Memory B cell (primary cell): ENCODE measurements at regions not wholly inside any gene's neighbourhood (a gene's known extent, or its start where the extent isn't known, plus 50 kb on each side); places are given as distances from the start of the nearest gene placed in this dataset.

Experiments used
- ATAC-seq: fragments of 150-1000 bp; cut with Tn5 transposase; 2 replicates; pipeline ENCODE4 v1.10.0; 2021; ENCODE audit warnings: low read depth, mild to moderate bottlenecking, moderate library complexity
- DNase-seq, 2 donors: peaks; one replicate each; pipeline ENCODE4 v3.0.0; 2022; ENCODE audit warnings: low spot score in 2 of 2
- H3K27ac Mint-ChIP-seq: one replicate; pipeline ENCODE4 v1.8.0; 2022; ENCODE audit warnings: mild to moderate bottlenecking, moderate library complexity, mixed read lengths
- H3K27me3 Mint-ChIP-seq: one replicate; pipeline ENCODE4 v1.8.0; 2022; ENCODE audit warnings: mixed read lengths
- H3K36me3 Mint-ChIP-seq: one replicate; pipeline ENCODE4 v1.8.0; 2022; ENCODE audit warnings: mild to moderate bottlenecking, mixed read lengths
- H3K4me1 Mint-ChIP-seq: one replicate; pipeline ENCODE4 v1.8.0; 2022; ENCODE audit warnings: mixed read lengths
- H3K4me3 Mint-ChIP-seq: one replicate; pipeline ENCODE4 v1.8.0; 2022; ENCODE audit warnings: mild to moderate bottlenecking, moderate library complexity, mixed read lengths
- H3K9me3 Mint-ChIP-seq: one replicate; pipeline ENCODE4 v1.8.0; 2022; ENCODE audit warnings: mixed read lengths

DNA sequence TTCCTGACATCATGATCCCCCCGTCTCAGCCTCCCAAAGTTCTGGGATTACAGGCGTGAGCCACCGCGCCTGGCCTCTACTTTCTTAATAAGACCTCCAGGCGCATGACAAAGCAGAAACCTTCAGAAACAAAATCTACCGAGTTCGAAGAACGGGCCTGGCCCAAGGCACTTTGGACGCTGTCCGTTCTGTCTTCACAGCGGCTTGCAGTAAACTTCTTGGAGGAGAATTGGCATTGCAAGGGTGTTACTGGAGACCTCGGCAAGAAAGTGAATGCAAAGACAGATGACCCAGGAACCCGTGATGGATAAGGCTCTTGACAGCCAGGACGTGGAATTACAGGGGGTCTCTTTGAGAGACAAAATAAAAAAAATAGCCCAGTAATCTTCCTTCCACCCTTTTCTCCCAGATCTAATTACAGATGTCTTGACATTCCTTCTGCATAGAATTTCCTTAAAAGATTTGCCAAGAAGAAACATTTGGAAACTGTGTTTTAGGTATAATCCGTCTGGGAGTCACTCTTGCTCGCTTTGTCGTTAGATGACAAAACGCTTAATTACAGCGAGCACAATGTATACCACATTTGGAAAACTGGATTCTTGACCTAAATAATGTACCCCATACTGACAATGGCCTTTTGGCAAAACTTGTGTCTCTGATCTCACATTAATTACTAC lies 83.2 kb upstream of the TBX3 start:
- ATAC-seq, result no peak
- Mint-ChIP-seq H3K4me1 (no peaks in the 10 kb centered on the region), H3K27ac (no peak overlapping the region), H3K9me3 (peaks cover 2% of the 10 kb centered on the region), H3K27me3 (peaks cover 2% of the 10 kb centered on the region), H3K4me3 (no peak overlapping the region), H3K36me3 (no peaks in the 10 kb centered on the region)
- DNase-seq, result no peak

DNA sequence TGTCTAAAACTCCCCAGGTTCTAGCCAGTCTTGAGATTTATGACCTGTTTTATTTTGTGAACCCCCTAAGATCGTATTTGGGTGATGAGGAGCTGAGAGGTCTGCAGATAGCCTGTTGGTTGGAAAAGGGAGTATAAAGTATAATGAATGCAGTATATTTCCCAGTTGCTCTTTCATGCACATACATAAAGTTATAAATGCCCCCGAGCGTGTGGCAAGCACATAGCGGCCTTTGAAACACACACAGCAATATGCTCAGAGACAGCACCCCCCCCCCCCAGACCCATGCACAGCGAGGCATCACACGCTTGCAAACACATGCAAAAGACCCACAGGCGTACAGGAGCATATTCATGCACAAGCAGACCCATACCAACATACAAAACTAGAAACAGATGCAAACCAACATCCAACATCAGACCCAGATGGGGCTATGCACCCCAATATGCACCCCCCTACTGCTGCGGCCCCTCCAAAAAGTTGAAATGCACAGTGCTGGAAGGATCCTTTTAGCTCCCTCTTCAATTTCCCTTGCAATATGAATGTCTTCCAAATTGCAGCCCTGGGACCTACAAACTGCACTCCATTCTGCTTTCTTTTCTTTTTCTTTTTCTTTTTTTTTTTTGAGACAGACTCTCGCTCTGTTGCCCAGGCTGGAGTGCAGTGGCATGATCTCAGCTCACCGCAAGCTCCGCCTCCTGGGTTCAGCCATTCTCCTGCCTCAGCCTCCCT lies 82.2 kb upstream of the TBX3 start:
- ATAC-seq (no peak), DNase-seq (no peak)
- H3K27ac Mint-ChIP-seq, result no peak overlapping the region
- peaks cover 2% of the 10 kb centered on the region for H3K9me3 Mint-ChIP-seq
- peaks cover 2% of the 10 kb centered on the region for H3K27me3 Mint-ChIP-seq
- H3K4me3 Mint-ChIP-seq, result no peak overlapping the region
- H3K36me3 Mint-ChIP-seq, result no peaks in the 10 kb centered on the region
- H3K4me1 Mint-ChIP-seq, result no peaks in the 10 kb centered on the region

DNA sequence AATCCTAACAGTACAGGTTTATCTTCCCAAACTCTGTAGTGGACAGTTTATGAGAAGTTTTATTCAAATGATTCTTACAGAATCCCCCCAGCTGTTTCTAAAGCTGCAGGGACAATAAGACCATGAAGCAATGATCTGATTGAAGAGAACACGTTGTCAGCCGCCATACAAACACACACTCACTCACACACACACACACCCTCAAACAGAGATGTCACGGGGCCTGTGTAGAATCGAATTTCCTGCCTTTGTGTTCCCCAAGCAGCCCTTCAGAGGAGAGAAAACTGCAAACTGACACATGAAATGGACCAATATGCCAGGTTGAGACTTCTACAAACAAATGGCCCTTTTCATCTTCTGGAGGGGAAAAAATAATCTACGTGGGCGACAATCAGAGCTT lies 80.5 kb upstream of the TBX3 start:
- H3K27me3 Mint-ChIP-seq, result peaks cover 2% of the 10 kb centered on the region
- peaks cover 2% of the 10 kb centered on the region for H3K9me3 Mint-ChIP-seq
- H3K4me1 Mint-ChIP-seq, result no peaks in the 10 kb centered on the region
- no peak for DNase-seq
- H3K4me3 Mint-ChIP-seq, result no peak overlapping the region
- no peaks in the 10 kb centered on the region for H3K36me3 Mint-ChIP-seq
- no peak overlapping the region for H3K27ac Mint-ChIP-seq
- no peak for ATAC-seq

DNA sequence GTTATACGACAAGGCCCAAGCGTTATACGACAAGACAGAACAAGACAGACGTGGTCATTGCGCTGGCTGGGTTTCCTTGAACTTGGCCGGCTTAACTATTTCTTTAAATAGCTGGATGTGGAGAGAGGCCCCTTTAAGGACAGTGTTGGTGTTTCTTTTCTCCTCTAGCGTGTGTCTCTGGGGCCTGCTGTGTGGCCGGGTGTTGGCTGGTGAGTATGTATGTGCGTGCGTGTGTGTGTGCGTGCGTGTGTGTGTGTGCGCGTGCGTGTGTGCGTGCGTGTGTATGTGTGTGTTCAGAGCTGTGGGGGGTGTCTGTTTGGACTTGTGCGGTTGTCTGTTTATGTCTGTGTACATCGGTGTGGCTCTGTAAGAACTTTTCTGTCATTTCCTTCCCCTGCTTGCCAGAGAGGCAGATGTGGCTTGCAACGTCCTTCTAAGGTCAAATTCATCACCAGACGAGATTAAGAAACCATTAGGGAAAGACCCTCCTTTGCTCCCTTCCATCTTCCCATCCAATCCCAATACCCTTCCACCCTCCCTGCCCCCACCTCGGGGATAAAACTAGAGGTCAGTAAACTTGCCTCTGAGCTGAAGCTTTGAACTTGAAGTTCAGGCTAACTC lies 78.6 kb upstream of the TBX3 start:
- Mint-ChIP-seq H3K4me1 (no peaks in the 10 kb centered on the region), H3K9me3 (no peaks in the 10 kb centered on the region), H3K27ac (no peak overlapping the region), H3K4me3 (no peak overlapping the region), H3K27me3 (peaks cover 2% of the 10 kb centered on the region), H3K36me3 (no peaks in the 10 kb centered on the region)
- no peak for ATAC-seq
- no peak for DNase-seq

DNA sequence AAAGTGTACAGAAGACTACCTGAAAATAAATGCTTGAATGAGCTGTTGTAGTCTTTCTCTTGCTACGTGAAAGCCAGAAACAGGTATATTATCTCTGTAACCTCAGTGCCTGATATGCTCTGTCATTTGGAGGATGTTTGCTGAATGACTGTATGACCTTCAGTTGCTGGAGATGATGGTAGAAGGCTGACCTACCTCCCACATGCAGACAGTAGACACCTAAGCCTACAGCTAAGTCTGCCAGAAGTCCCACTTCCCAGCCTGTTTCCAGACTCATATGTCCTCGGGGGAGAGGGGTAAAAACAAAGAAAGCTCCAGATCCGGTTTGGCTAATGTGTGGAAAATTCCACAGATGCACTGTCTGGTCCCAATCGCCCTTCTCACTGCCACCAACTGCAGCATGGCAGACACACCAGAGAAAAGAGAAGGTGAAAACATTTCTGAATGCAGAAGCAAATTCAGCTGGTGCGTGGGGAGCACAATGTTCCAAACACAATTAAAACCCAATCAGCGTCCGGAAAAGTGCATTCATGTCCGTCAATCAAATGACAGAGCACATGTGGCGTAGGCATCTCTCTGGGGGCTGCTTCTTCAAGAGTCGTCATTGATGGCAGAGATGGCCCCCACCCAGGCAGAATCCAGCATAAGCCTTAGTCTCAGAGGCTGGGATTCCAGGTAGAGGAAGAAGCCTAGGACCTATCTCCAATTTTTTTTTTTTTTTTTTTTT lies 76.3 kb upstream of the TBX3 start:
- no peak for ATAC-seq

DNA sequence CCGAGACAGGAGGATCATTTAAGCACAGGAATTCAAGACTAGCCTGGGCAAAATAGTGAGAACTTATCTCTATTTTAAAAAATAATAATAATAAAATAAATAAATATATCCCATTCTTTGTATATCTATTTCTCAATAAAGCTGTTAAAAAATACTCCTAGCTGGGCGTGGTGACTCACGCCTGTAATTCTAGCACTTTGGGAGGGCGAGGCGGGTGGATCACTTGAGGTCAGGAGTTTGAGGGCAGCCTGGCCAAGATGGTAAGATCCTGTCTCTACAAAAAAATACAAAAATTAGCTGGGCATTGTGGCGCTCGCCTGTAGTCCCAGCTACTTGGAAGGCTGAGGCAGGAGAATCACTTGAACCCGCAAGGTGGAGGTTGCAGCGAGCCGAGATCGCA lies 75.7 kb upstream of the TBX3 start:
- Mint-ChIP-seq H3K27me3 (peaks cover 2% of the 10 kb centered on the region), H3K4me3 (no peak overlapping the region), H3K4me1 (no peaks in the 10 kb centered on the region), H3K27ac (no peak overlapping the region), H3K36me3 (no peaks in the 10 kb centered on the region), H3K9me3 (no peaks in the 10 kb centered on the region)
- ATAC-seq (no peak), DNase-seq (no peak)

More for the DNA sequence above, 76.3 kb upstream of the TBX3 start:
- H3K4me1 Mint-ChIP-seq, result no peaks in the 10 kb centered on the region
- no peak overlapping the region for H3K27ac Mint-ChIP-seq
- no peaks in the 10 kb centered on the region for H3K36me3 Mint-ChIP-seq
- peaks cover 2% of the 10 kb centered on the region for H3K27me3 Mint-ChIP-seq
- no peak for DNase-seq
- no peaks in the 10 kb centered on the region for H3K9me3 Mint-ChIP-seq
- no peak overlapping the region for H3K4me3 Mint-ChIP-seq

DNA sequence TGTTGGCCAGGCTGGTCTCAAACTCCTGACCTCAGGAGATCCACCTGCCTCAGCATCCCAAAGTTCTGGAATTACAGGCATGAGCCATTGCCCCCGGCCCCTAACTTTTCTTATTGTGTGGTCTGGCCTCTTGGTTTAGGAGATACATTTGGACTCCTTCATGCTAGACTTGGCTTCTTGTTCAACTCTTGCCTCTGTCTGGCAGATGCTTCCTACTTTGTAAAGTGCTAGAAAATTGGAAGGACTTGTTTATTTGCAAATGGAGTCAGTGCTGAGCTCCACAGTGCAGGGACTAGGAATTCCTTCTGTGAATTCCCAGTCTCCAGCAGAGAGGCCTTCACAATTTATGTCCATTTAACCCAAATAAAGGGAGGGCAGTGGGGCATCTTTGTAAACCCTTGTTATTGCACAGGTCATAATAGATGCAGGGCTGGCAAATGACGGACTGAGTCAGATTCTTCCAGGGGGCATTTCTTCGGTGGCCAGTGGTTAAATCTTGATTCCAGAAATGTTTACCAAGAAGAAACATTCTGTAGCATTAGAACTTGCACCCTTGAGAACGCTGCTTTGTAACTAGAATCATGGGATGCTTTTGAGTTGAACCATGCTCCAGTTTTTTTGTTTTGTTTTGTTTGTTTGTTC lies 73.8 kb upstream of the TBX3 start:
- H3K36me3 Mint-ChIP-seq, result no peaks in the 10 kb centered on the region
- peaks cover 2% of the 10 kb centered on the region for H3K27me3 Mint-ChIP-seq
- H3K9me3 Mint-ChIP-seq, result no peaks in the 10 kb centered on the region
- no peak for DNase-seq
- H3K4me3 Mint-ChIP-seq, result no peak overlapping the region
- no peak for ATAC-seq
- no peak overlapping the region for H3K27ac Mint-ChIP-seq
- H3K4me1 Mint-ChIP-seq, result no peaks in the 10 kb centered on the region

DNA sequence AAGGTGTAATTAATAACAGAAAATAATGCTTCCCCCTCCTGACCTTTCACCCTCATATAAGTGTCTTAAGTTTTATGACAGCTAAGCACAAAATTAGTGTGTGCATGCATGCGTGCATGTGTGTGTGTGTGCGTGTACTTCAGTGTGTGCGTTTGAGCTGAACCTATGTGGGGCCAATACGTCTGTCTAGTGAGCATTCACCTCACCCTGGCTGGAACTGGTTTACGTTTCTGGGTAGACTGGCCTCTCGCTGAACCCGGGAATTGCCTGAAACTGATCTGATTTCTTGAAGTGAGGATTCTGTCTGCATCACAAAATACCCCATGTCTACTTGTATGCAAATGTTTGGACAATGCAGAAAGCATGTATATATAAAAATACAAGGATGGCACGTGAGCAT lies 68.2 kb upstream of the TBX3 start:
- Mint-ChIP-seq H3K9me3 (peaks cover 3% of the 10 kb centered on the region), H3K27me3 (peaks cover 4% of the 10 kb centered on the region), H3K4me1 (no peaks in the 10 kb centered on the region), H3K4me3 (no peak overlapping the region), H3K36me3 (no peaks in the 10 kb centered on the region), H3K27ac (no peak overlapping the region)
- ATAC-seq (no peak), DNase-seq (no peak)

DNA sequence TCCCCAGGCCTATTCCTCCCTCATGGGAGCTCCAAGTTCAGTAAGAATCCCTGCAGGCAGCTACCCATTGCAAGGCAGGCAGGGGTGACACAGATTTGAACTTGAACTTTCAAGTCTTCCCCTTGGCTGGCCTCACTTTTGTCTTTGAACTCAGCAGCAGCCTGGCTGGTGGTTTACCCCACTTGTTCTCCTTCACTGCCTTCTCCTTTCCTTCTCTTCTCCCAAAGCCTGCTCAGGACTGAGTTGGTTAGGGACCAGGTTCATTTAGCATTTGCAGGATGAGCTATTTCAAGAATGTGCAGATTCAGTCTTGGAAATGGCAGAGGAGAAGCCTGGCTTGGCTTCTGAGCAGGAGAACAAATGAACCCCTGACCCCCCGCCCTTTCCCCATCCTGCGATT lies 67.7 kb upstream of the TBX3 start:
- no peak overlapping the region for H3K4me3 Mint-ChIP-seq
- ATAC-seq (no peak), DNase-seq (no peak)
- peaks cover 3% of the 10 kb centered on the region for H3K9me3 Mint-ChIP-seq
- H3K36me3 Mint-ChIP-seq, result no peaks in the 10 kb centered on the region
- H3K27ac Mint-ChIP-seq, result no peak overlapping the region
- H3K27me3 Mint-ChIP-seq, result peaks cover 4% of the 10 kb centered on the region
- no peaks in the 10 kb centered on the region for H3K4me1 Mint-ChIP-seq

DNA sequence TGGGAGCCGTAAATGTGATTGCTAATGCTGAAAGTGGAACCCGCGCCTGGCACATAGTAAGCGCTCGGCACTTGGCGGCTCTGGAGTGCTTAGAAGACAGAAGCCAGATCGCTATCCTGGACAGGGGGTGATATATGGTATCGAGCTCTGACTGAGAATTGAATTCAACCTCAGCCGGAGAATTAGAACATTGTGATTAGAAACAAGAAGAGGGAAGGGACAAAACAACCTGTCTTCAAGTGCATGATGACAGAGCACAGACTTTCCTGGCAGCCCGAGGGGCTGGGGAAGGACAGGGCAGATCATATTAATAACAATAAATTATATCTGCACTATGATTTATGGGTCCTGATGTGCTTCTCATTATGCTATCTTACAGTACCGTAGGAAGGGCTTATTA lies 66.9 kb upstream of the TBX3 start:
- H3K4me3 Mint-ChIP-seq, result no peak overlapping the region
- H3K36me3 Mint-ChIP-seq, result no peaks in the 10 kb centered on the region
- peaks cover 4% of the 10 kb centered on the region for H3K27me3 Mint-ChIP-seq
- no peaks in the 10 kb centered on the region for H3K4me1 Mint-ChIP-seq
- no peak overlapping the region for H3K27ac Mint-ChIP-seq
- H3K9me3 Mint-ChIP-seq, result peaks cover 3% of the 10 kb centered on the region
- ATAC-seq (no peak), DNase-seq (no peak)

DNA sequence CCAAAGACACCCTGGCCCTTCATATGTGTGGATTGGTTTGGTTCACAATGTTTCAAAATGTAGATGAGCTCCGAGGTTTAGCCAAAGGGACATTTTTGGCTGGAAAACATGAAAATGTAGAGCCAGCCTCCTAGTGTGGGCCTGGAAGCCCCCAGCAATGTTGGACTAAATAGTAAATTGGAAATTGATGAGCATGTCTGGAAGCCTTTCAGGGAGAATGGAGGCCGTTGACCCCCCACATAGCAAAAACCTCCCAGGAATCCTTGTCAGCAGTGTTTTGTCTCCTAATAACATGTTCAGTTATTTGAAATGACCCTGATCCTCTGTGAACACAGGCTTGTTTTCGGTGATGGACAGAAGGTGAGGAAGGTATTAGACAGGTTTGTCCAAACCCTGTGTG lies 65.1 kb upstream of the TBX3 start:
- H3K27ac Mint-ChIP-seq, result no peak overlapping the region
- ATAC-seq (no peak), DNase-seq (no peak)
- peaks cover 3% of the 10 kb centered on the region for H3K9me3 Mint-ChIP-seq
- no peaks in the 10 kb centered on the region for H3K36me3 Mint-ChIP-seq
- peaks cover 4% of the 10 kb centered on the region for H3K27me3 Mint-ChIP-seq
- no peaks in the 10 kb centered on the region for H3K4me1 Mint-ChIP-seq
- H3K4me3 Mint-ChIP-seq, result no peak overlapping the region

DNA sequence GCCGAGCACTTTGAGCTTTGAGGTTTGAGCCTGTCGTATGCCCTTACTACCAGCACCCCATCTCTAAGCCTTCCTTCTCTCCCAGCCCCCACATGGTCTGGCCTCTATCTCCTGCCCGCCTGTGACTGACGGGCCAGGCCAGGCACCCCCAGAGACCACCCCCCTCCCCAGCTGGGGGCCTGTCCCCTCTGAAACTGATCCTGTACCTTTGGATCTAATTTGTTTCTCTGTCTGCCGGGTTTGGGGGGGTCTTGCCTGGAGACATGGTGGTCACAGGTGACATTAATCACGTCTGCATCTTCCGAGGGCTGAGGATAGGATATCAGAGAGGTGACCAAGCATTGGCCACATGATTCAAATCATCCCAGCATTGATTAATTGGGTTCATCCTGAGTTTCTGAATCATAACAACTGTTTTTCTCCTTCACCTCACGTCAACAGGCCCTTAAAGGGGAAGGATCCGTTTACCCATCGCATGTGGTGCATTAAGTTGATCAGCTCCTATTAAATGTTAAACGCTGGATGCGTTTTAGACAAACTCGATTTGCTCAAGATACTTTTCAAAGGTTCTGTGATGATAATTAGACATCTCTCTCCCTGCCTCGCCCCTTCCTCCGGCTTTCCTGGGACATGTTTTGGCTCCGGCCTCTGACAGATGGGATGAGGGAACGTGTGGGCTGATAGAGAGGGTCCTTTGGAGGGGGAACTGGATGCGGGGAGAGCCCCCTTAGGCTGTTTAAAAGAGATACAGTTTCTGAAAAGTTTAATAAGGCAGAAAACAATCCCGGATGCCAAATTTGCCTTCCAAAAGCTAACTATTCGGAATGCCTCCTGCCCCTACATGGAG lies 63.3 kb upstream of the TBX3 start:
- Mint-ChIP-seq H3K9me3 (peaks cover 3% of the 10 kb centered on the region), H3K4me3 (no peak overlapping the region), H3K27me3 (peaks cover 4% of the 10 kb centered on the region), H3K36me3 (no peaks in the 10 kb centered on the region), H3K4me1 (no peaks in the 10 kb centered on the region), H3K27ac (no peak overlapping the region)
- ATAC-seq, result no peak
- no peak for DNase-seq

DNA sequence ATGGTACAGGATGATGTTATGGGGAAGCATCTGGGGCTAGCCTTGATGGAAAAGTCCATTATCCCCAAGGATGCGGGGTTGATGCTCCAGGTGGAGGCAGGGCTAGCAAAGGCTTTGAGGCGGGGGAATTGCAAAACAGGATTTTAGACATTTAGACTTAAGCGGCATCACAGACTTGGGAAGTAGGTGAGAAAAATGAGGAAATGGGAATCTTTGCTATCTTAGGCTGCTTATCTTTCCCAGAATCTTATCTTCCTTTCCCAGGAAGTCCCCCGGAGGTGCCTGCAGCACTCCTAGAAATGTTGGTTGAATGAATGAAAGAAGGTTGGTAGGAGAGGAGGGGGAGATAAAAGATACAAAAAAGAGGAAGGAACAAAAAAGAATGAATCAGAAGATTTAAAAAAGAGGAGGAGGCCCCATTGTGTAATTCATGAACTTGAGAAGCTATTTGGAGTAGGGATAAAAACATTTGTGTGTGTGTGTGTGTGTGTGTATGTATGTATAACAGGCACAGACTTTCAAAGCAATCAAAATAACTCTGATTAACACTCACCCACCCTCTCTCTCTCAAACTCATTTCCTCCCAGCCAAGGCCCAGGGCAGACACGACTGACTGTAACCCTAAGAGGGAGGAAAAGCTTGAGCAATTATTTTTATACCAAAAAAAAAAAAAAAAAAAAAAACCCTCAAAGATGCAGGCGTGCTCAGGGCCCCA lies 62.5 kb upstream of the TBX3 start:
- Mint-ChIP-seq H3K27ac (no peak overlapping the region), H3K4me3 (no peak overlapping the region), H3K4me1 (no peaks in the 10 kb centered on the region), H3K27me3 (peaks cover 2% of the 10 kb centered on the region), H3K36me3 (no peaks in the 10 kb centered on the region), H3K9me3 (peaks cover 3% of the 10 kb centered on the region)
- ATAC-seq (no peak), DNase-seq (no peak)
